ENCODE measurements at regions not wholly inside any gene's neighbourhood (a gene's known extent, or its start where the extent isn't known, plus 50 kb on each side); places are given as distances from the start of the nearest gene placed in this dataset.

- in situ Hi-C loops (cut with MboI; ENCODE audit: low sequenced_read_pairs), result no loop called here
- POLR2A ChIA-PET (ENCODE audit: unreplicated experiment), result no interaction called here
- TF ChIP-seq SMC3 (IDR thresholded peaks at IDR 0.05; ENCODE audit: low read depth, low read length) (no peak), USF2 (IDR thresholded peaks at IDR 0.05; ENCODE audit: low read depth, low read length) (no peak), POLR2A (IDR thresholded peaks at IDR 0.05; ENCODE audit: low read depth, low read length) (no peak), RCOR1 (IDR thresholded peaks at IDR 0.05; ENCODE audit: insufficient replicate concordance, low read length) (no peak), MXI1 (IDR thresholded peaks at IDR 0.05; ENCODE audit: borderline replicate concordance, low read depth, low read length) (no peak), BHLHE40 (IDR thresholded peaks at IDR 0.05; ENCODE audit: low read depth, low read length) (no peak), CHD1 (IDR thresholded peaks at IDR 0.05; ENCODE audit: low read depth, low read length) (no peak), CEBPB (IDR thresholded peaks at IDR 0.05; ENCODE audit: low read depth, low read length) (no peak), RFX5 (IDR thresholded peaks at IDR 0.05; ENCODE audit: low read depth, low read length) (no peak), MAFK (IDR thresholded peaks at IDR 0.05; ENCODE audit: low read depth, low read length) (no peak), RAD21 (IDR thresholded peaks at IDR 0.05; ENCODE audit: low read length) (no peak)
Observed at GRCh38 chr21:24011087-24011486, 1596.2 kb downstream of the MRPL39 start.

More at GRCh38 chr21:24011087-24011486, 1596.2 kb downstream of the MRPL39 start:
- Histone ChIP-seq H2BK20ac (ENCODE audit: low read depth, low read length) (no peak overlapping the region), H3K4ac (ENCODE audit: low read depth, low read length) (no peak overlapping the region), H3K27ac (ENCODE audit: insufficient read depth, low read length) (no peak overlapping the region), H3K9me3 (ENCODE audit: control insufficient read depth, insufficient read depth, low read length) (no peaks in the 10 kb centered on the region), H2AK9ac (replicated peaks; ENCODE audit: low read depth, low read length, poor library complexity) (no peak overlapping the region), H4K20me1 (ENCODE audit: insufficient read depth, low read length) (no peaks in the 10 kb centered on the region), H3K36me3 (ENCODE audit: control insufficient read depth, insufficient read depth, low read length) (no peaks in the 10 kb centered on the region), H3K18ac (ENCODE audit: low read depth, low read length) (no peak overlapping the region), H3K4me1 (ENCODE audit: control insufficient read depth, insufficient read depth, low read length) (no peaks in the 10 kb centered on the region), H3K4me2 (ENCODE audit: low read depth, low read length) (no peak overlapping the region), H4K5ac (ENCODE audit: low read depth, low read length) (no peak overlapping the region), H3K56ac (ENCODE audit: extremely low read depth, insufficient read depth, low read length) (no peak overlapping the region), H3K79me1 (ENCODE audit: low read depth in 1 of 2, low read length in 2 of 2) (no peaks in the 10 kb centered on the region), H2AFZ (replicated peaks; ENCODE audit: low read length, poor library complexity) (no peak overlapping the region), H4K91ac (ENCODE audit: insufficient read depth, low read depth, low read length) (no peak overlapping the region), H4K8ac (ENCODE audit: low read depth in 2 of 2, low read length in 2 of 2) (no peak overlapping the region), H2BK5ac (ENCODE audit: low read depth, low read length, poor library complexity, severe bottlenecking) (no peak overlapping the region), H3K4me3 (ENCODE audit: insufficient read depth, low read depth, low read length) (no peak overlapping the region), H2BK120ac (ENCODE audit: low read depth, low read length) (no peak overlapping the region), H3K23ac (ENCODE audit: low read depth, low read length) (no peak overlapping the region), H3K9me1 (ENCODE audit: insufficient read depth, low read length) (no peaks in the 10 kb centered on the region), H3K27me3 (ENCODE audit: control insufficient read depth, insufficient read depth, low read length) (no peaks in the 10 kb centered on the region), H3K9ac (ENCODE audit: low read depth, low read length) (no peak overlapping the region), H2BK15ac (ENCODE audit: low read depth, low read length) (no peak overlapping the region), H2AK5ac (ENCODE audit: low read depth, low read length) (no peak overlapping the region), H3K14ac (replicated peaks; ENCODE audit: low read depth, low read length) (no peak overlapping the region)
- intact Hi-C loops (cut with micrococcal nuclease), result no loop called here
- DNase-seq (no peak), ATAC-seq (ENCODE audit: low read depth) (no peak)
- dilution Hi-C loops (cut with HindIII; ENCODE audit: low sequenced_read_pairs, unreplicated experiment), result no loop called here
- no TSS peak for BruUV-seq (replicated peaks)
- WGBS, 2 experiments (ENCODE audit: extremely low coverage in 2 of 2, insufficient read length in 1 of 2), result 40% methylated on average over 1 of the region's 5 CpGs; no CpG with 5 or more reads in 1 of the 2 experiments
- CTCF ChIA-PET, result no interaction called here

All from IMR-90 (cell line).